Loucy (cell line): ENCODE measurements at regions not wholly inside any gene's neighbourhood (a gene's known extent, or its start where the extent isn't known, plus 50 kb on each side); places are given as distances from the start of the nearest gene placed in this dataset.
"Not testable (repeated sequence)": the region's sequence is repeated elsewhere in the genome, so short reads cannot be mapped to it uniquely, and the experiment has no call there.

Experiments
- H2AFZ ChIP-seq: fragments of 200-600 bp; sonication (generic); 2 replicates; pipeline ENCODE4 v1.6.0; 2016; ENCODE audit warnings: antibody characterized with exemption, mild to moderate bottlenecking, low read length, moderate library complexity
- H3F3A ChIP-seq: fragments of 200-600 bp; 2 replicates; pipeline ENCODE4 v1.6.0; 2016; ENCODE audit warnings: antibody characterized with exemption, low read depth, mild to moderate bottlenecking
- H3K27me3 ChIP-seq: fragments of 200-600 bp; sonication (generic); 2 replicates; pipeline ENCODE4 v1.6.1; 2014; ENCODE audit warnings: low read length, mild to moderate bottlenecking; ENCODE audit not compliant: insufficient read depth, poor library complexity, severe bottlenecking
- H3K36me3 ChIP-seq: fragments of 200-600 bp; sonication (generic); 2 replicates; pipeline ENCODE4 v1.6.1; 2016; ENCODE audit warnings: low read length; ENCODE audit not compliant: insufficient read depth
- H3K4me1 ChIP-seq: fragments of 200-600 bp; sonication (generic); 2 replicates; pipeline ENCODE4 v1.5.1; 2014; ENCODE audit warnings: low read length, mild to moderate bottlenecking; ENCODE audit not compliant: insufficient read depth, poor library complexity, severe bottlenecking
- H3K4me2 ChIP-seq: fragments of 200-600 bp; sonication (generic); 2 replicates; pipeline ENCODE4 v1.6.0; 2014; ENCODE audit warnings: antibody characterized with exemption, low read length, low read depth, mild to moderate bottlenecking; ENCODE audit not compliant: poor library complexity, severe bottlenecking
- H3K4me3 ChIP-seq: fragments of 200-600 bp; sonication (generic); 2 replicates; pipeline ENCODE4 v1.5.1; 2014; ENCODE audit warnings: low read length, mild to moderate bottlenecking, mixed read lengths; ENCODE audit not compliant: poor library complexity, severe bottlenecking
- H3K79me2 ChIP-seq: fragments of 200-600 bp; sonication (generic); 2 replicates; pipeline ENCODE4 v1.6.1; 2014; ENCODE audit warnings: low read length; ENCODE audit not compliant: insufficient read depth
- H3K9ac ChIP-seq: fragments of 200-600 bp; sonication (generic); 2 replicates; pipeline ENCODE4 v1.6.0; 2014; ENCODE audit warnings: mild to moderate bottlenecking, low read depth, low read length, moderate library complexity; ENCODE audit not compliant: poor library complexity, severe bottlenecking
- H3K9me2 ChIP-seq: fragments of 200-600 bp; sonication (generic); replicated peaks from 2 replicates; pipeline ENCODE4 v1.6.1; 2016; ENCODE audit warnings: low read depth, low read length, mixed read lengths
- H3K9me3 ChIP-seq: fragments of 200-600 bp; sonication (generic); 2 replicates; pipeline ENCODE4 v1.6.1; 2014; ENCODE audit warnings: mild to moderate bottlenecking, antibody characterized with exemption, low read length, low read depth; ENCODE audit not compliant: insufficient read depth
- H4K20me1 ChIP-seq: fragments of 200-600 bp; sonication (generic); 2 replicates; pipeline ENCODE4 v1.6.0; 2014; ENCODE audit warnings: antibody characterized with exemption, low read length, mild to moderate bottlenecking; ENCODE audit not compliant: insufficient read depth, poor library complexity, severe bottlenecking
- CTCF ChIP-seq: fragments of 200-600 bp; sonication (generic); conservative IDR thresholded peaks from 2 replicates; pipeline ENCODE4 v1.5.1; 2014; ENCODE audit warnings: mild to moderate bottlenecking, antibody characterized with exemption, low read length
- EZH2phosphoT487 ChIP-seq: fragments of 200-600 bp; IDR thresholded peaks from 2 replicates; pipeline ENCODE4 v1.6.1; 2018; ENCODE audit warnings: antibody characterized with exemption, mild to moderate bottlenecking, moderate library complexity, borderline replicate concordance

- H3F3A ChIP-seq = no peaks in the 10 kb centered on the region
- no peak overlapping the region for H2AFZ ChIP-seq
- TF ChIP-seq CTCF = no peak
- TF ChIP-seq EZH2phosphoT487 = no peak
- H3K9me2 ChIP-seq = no peaks in the 10 kb centered on the region
- H4K20me1 ChIP-seq = no peaks in the 10 kb centered on the region
- no peak overlapping the region for H3K9ac ChIP-seq
- H3K36me3 ChIP-seq = no peaks in the 10 kb centered on the region
- no peak overlapping the region for H3K4me3 ChIP-seq
- no peaks in the 10 kb centered on the region for H3K79me2 ChIP-seq
- H3K27me3 ChIP-seq = no peaks in the 10 kb centered on the region
- H3K4me2 ChIP-seq = no peak overlapping the region
- H3K9me3 ChIP-seq = no peaks in the 10 kb centered on the region; the same call in 1 of the 2 replicates
- no peaks in the 10 kb centered on the region for H3K4me1 ChIP-seq
These were observed 225.9 kb downstream of the OXSM start for GRCh38 chr3:26015752-26016151.

- Histone ChIP-seq H3K27me3 (no peaks in the 10 kb centered on the region), H3K9ac (no peak overlapping the region), H3K4me2 (no peak overlapping the region)
These were observed 229.0 kb downstream of the OXSM start for GRCh38 chr3:26018889-26019288.

GRCh38 chr3:26024206-26024605 is 234.3 kb downstream of the OXSM start:
- H2AFZ ChIP-seq, H4K20me1 ChIP-seq, H3K4me3 ChIP-seq, H3K4me2 ChIP-seq, H3K9me2 ChIP-seq, H3K79me2 ChIP-seq, H3K4me1 ChIP-seq, H3K27me3 ChIP-seq, H3K9ac ChIP-seq, H3K36me3 ChIP-seq, H3F3A ChIP-seq, H3K9me3 ChIP-seq: not testable (repeated sequence)

More at GRCh38 chr3:26018889-26019288, 229.0 kb downstream of the OXSM start:
- Histone ChIP-seq H3K9me3 (no peaks in the 10 kb centered on the region; the same call in 1 of the 2 replicates), H3F3A (no peaks in the 10 kb centered on the region), H3K4me3 (no peak overlapping the region), H2AFZ (no peak overlapping the region), H3K4me1 (no peaks in the 10 kb centered on the region), H3K79me2 (no peaks in the 10 kb centered on the region), H3K9me2 (no peaks in the 10 kb centered on the region), H4K20me1 (no peaks in the 10 kb centered on the region), H3K36me3 (no peaks in the 10 kb centered on the region)
- TF ChIP-seq EZH2phosphoT487 (no peak), CTCF (no peak)

- Histone ChIP-seq H3K9me3 (no peaks in the 10 kb centered on the region), H3K4me3 (no peak overlapping the region), H3K4me2 (no peak overlapping the region), H3K9me2 (0 out of 2 replicates have a peak, but pooled peaks cover 5% of the 10 kb centered on the region), H3F3A (no peaks in the 10 kb centered on the region), H3K27me3 (no peaks in the 10 kb centered on the region), H3K4me1 (no peaks in the 10 kb centered on the region), H3K79me2 (no peaks in the 10 kb centered on the region), H2AFZ (no peak overlapping the region), H4K20me1 (no peaks in the 10 kb centered on the region), H3K36me3 (no peaks in the 10 kb centered on the region), H3K9ac (no peak overlapping the region)
- TF ChIP-seq EZH2phosphoT487 (no peak), CTCF (no peak)
These were observed 239.4 kb downstream of the OXSM start for GRCh38 chr3:26029321-26029720.

- H3F3A ChIP-seq, H3K4me2 ChIP-seq, H4K20me1 ChIP-seq, H3K4me1 ChIP-seq, H3K36me3 ChIP-seq, H3K9me2 ChIP-seq, H3K9me3 ChIP-seq, H2AFZ ChIP-seq, H3K27me3 ChIP-seq, H3K79me2 ChIP-seq, H3K4me3 ChIP-seq, H3K9ac ChIP-seq: not testable (repeated sequence)
These were observed 252.2 kb downstream of the OXSM start for GRCh38 chr3:26042126-26042525.
